Muscle of arm (tissue), 1 donor: ENCODE measurements at regions not wholly inside any gene's neighbourhood (a gene's known extent, or its start where the extent isn't known, plus 50 kb on each side); places are given as distances from the start of the nearest gene placed in this dataset.

ENCODE experiments used
- DNase-seq: peaks from one replicate; pipeline ENCODE4 v3.0.0-alpha.2; 2013

GRCh38 chr4:38230821-38231563 lies 270.8 kb downstream of the PTTG2 start:
- no peak for DNase-seq

- no peak for DNase-seq
These were observed 271.4 kb downstream of the PTTG2 start for GRCh38 chr4:38231626-38232025.

- no peak for DNase-seq
These were observed 272.5 kb downstream of the PTTG2 start for GRCh38 chr4:38232741-38233140.

- no peak for DNase-seq
These were observed 273.7 kb downstream of the PTTG2 start for GRCh38 chr4:38233727-38234480.

- no peak for DNase-seq
These were observed 275.2 kb downstream of the PTTG2 start for GRCh38 chr4:38235354-38235753.

GRCh38 chr4:38236003-38236402 lies 275.8 kb downstream of the PTTG2 start:
- no peak for DNase-seq

- DNase-seq, result no peak
These were observed 276.3 kb downstream of the PTTG2 start for GRCh38 chr4:38236503-38236902.

- DNase-seq, result no peak
These were observed 276.9 kb downstream of the PTTG2 start for GRCh38 chr4:38237139-38237538.

GRCh38 chr4:38241541-38241940 lies 281.3 kb downstream of the PTTG2 start:
- DNase-seq, result no peak

GRCh38 chr4:38242101-38242500 lies 281.9 kb downstream of the PTTG2 start:
- no peak for DNase-seq

- DNase-seq, result no peak
These were observed 282.7 kb downstream of the PTTG2 start for GRCh38 chr4:38242822-38243387.

GRCh38 chr4:38243388-38244053 lies 283.3 kb downstream of the PTTG2 start:
- DNase-seq, result no peak

- DNase-seq, result no peak
These were observed 294.6 kb downstream of the PTTG2 start for GRCh38 chr4:38254825-38255224.

GRCh38 chr4:38255572-38255971 lies 295.4 kb downstream of the PTTG2 start:
- no peak for DNase-seq

- no peak for DNase-seq
These were observed 306.4 kb downstream of the PTTG2 start for GRCh38 chr4:38266616-38267015.

- no peak for DNase-seq
These were observed 308.1 kb downstream of the PTTG2 start for GRCh38 chr4:38268108-38268820.

GRCh38 chr4:38268837-38269236 lies 308.6 kb downstream of the PTTG2 start:
- no peak for DNase-seq

GRCh38 chr4:38273407-38273806 lies 313.2 kb downstream of the PTTG2 start:
- DNase-seq, result no peak

GRCh38 chr4:38275331-38276100 lies 315.3 kb downstream of the PTTG2 start:
- no peak for DNase-seq

- no peak for DNase-seq
These were observed 318.1 kb downstream of the PTTG2 start for GRCh38 chr4:38278255-38278654.

- DNase-seq, result no peak
These were observed 318.9 kb downstream of the PTTG2 start for GRCh38 chr4:38279077-38279476.
